H1 (cell line): ENCODE measurements at regions not wholly inside any gene's neighbourhood (a gene's known extent, or its start where the extent isn't known, plus 50 kb on each side); places are given as distances from the start of the nearest gene placed in this dataset.

Source experiments
- HDAC2 ChIP-seq, 2 experiments: fragments of 300-600 bp in 1 of 2; sonication (generic) in 1 of 2; IDR thresholded peaks; 2 replicates each; pipeline ENCODE4 v1.6.1; 2011 to 2012; ENCODE audit warnings: low read depth in 2 of 2, low read length in 2 of 2, mild to moderate bottlenecking in 2 of 2, moderate library complexity in 2 of 2, borderline replicate concordance in 1 of 2, inconsistent platforms in 1 of 2
- POLR2A ChIP-seq, 2 experiments: IDR thresholded peaks; 1 replicate in 1 of 2; 2 replicates in 1 of 2; pipeline ENCODE4 v1.6.1; 2011; ENCODE audit warnings: low read depth in 2 of 2, low read length in 2 of 2, mild to moderate bottlenecking in 2 of 2; ENCODE audit errors: control extremely low read depth in 1 of 2

GRCh38 chr4:157792716-157793115 is 380.1 kb downstream of the GASK1B start:
- TF ChIP-seq POLR2A (IDR thresholded peaks at IDR 0.05; ENCODE audit: control extremely low read depth in 1 of 2, low read depth in 2 of 2, low read length in 2 of 2) (no peak), HDAC2 (IDR thresholded peaks at IDR 0.05; ENCODE audit: borderline replicate concordance in 1 of 2, low read depth in 2 of 2, low read length in 2 of 2) (no peak)
